CD14-positive monocyte (primary cell): ENCODE measurements at regions not wholly inside any gene's neighbourhood (a gene's known extent, or its start where the extent isn't known, plus 50 kb on each side); places are given as distances from the start of the nearest gene placed in this dataset.

Experiments
- DNase-seq, 3 donors: peaks; one replicate each; pipeline ENCODE4 v3.0.0-alpha.2; 2011 to 2022
- H2AFZ ChIP-seq: 2 replicates; pipeline ENCODE4 v1.6.0; 2012; ENCODE audit warnings: mild to moderate bottlenecking, low read depth, low read length, inconsistent platforms; ENCODE audit not compliant: insufficient read depth, poor library complexity, severe bottlenecking
- H3K27ac ChIP-seq, 2 donors: 1 replicate in 1 of 2; 2 replicates in 1 of 2; pipeline ENCODE4 v1.5.1; 2012 to 2013; ENCODE audit warnings: low read length in 2 of 2, control low read depth in 1 of 2, inconsistent platforms in 1 of 2, low read depth in 1 of 2, mild to moderate bottlenecking in 1 of 2
- H3K27me3 ChIP-seq, 2 donors: one replicate each; pipeline versions ENCODE4 v1.6.0 to v1.6.1; 2011 to 2013; ENCODE audit warnings: low read length in 2 of 2; ENCODE audit not compliant: control insufficient read depth in 2 of 2, insufficient read depth in 2 of 2
- H3K36me3 ChIP-seq, 2 donors: replicated peaks in 1 of 2; 1 replicate in 1 of 2; 2 replicates in 1 of 2; pipeline versions ENCODE4 v1.5.1 to v1.6.1; 2012 to 2013; ENCODE audit warnings: low read length in 2 of 2, control low read depth in 1 of 2, inconsistent platforms in 1 of 2, mild to moderate bottlenecking in 1 of 2; ENCODE audit not compliant: insufficient read depth in 2 of 2, control insufficient read depth in 1 of 2
- H3K4me1 ChIP-seq, 2 donors: 1 replicate in 1 of 2; 2 replicates in 1 of 2; pipeline versions ENCODE4 v1.5.1 to v1.6.1; 2012 to 2013; ENCODE audit warnings: low read length in 2 of 2, control low read depth in 1 of 2, inconsistent platforms in 1 of 2, mild to moderate bottlenecking in 1 of 2, moderate library complexity in 1 of 2; ENCODE audit not compliant: insufficient read depth in 2 of 2, control insufficient read depth in 1 of 2
- H3K4me2 ChIP-seq: replicated peaks from 2 replicates; pipeline ENCODE3; 2012; ENCODE audit warnings: low read length, moderate library complexity, mild to moderate bottlenecking; ENCODE audit not compliant: poor library complexity, severe bottlenecking; ENCODE audit errors: extremely low read depth
- H3K4me3 ChIP-seq, 3 experiments: fragments of 200-600 bp in 1 of 3; sonication (generic) in 1 of 3; replicated peaks in 1 of 3; 1 replicate in 2 of 3; 2 replicates in 1 of 3; pipeline ENCODE4 v1.5.1; 2011 to 2013; ENCODE audit warnings: low read length in 3 of 3, mild to moderate bottlenecking in 3 of 3, control low read depth in 2 of 3, low read depth in 2 of 3, inconsistent platforms in 1 of 3, moderate library complexity in 1 of 3
- H3K79me2 ChIP-seq: 2 replicates; pipeline ENCODE4 v1.6.0; 2012; ENCODE audit warnings: mild to moderate bottlenecking, control low read depth, inconsistent platforms, low read length, moderate library complexity; ENCODE audit not compliant: insufficient read depth
- H3K9ac ChIP-seq: 2 replicates; pipeline ENCODE4 v1.6.0; 2017; ENCODE audit warnings: low read length, mild to moderate bottlenecking; ENCODE audit not compliant: insufficient read depth, poor library complexity, severe bottlenecking
- H3K9me3 ChIP-seq, 2 donors: replicated peaks in 1 of 2; 1 replicate in 1 of 2; 2 replicates in 1 of 2; pipeline versions ENCODE4 v1.5.1 to v1.6.1; 2012 to 2013; ENCODE audit warnings: low read length in 2 of 2, control low read depth in 1 of 2; ENCODE audit not compliant: control insufficient read depth in 1 of 2, insufficient read depth in 1 of 2
- H4K20me1 ChIP-seq: 2 replicates; pipeline ENCODE4 v1.6.0; 2012; ENCODE audit warnings: mild to moderate bottlenecking, low read length, control low read depth, moderate library complexity; ENCODE audit not compliant: insufficient read depth
- H3K27ac Mint-ChIP-seq, 7 donors: one replicate each; pipeline ENCODE4 v1.8.0; 2020; ENCODE audit warnings: mild to moderate bottlenecking in 7 of 7, mixed read lengths in 7 of 7, moderate library complexity in 6 of 7, inconsistent platforms in 2 of 7
- H3K27me3 Mint-ChIP-seq, 3 donors: one replicate each; pipeline ENCODE4 v1.8.0; 2021 to 2022; ENCODE audit warnings: low read depth in 3 of 3, mild to moderate bottlenecking in 3 of 3, mixed read lengths in 3 of 3, moderate library complexity in 3 of 3, inconsistent platforms in 1 of 3
- H3K36me3 Mint-ChIP-seq, 2 donors: one replicate each; pipeline ENCODE4 v1.8.0; 2020; ENCODE audit warnings: mixed read lengths in 2 of 2, inconsistent platforms in 1 of 2, mild to moderate bottlenecking in 1 of 2
- H3K4me1 Mint-ChIP-seq: one replicate; pipeline ENCODE4 v1.8.0; 2020; ENCODE audit warnings: mild to moderate bottlenecking, mixed read lengths
- H3K4me3 Mint-ChIP-seq, 2 donors: one replicate each; pipeline ENCODE4 v1.8.0; 2020; ENCODE audit warnings: mild to moderate bottlenecking in 2 of 2, mixed read lengths in 2 of 2, moderate library complexity in 1 of 2
- H3K9me3 Mint-ChIP-seq, 7 donors: one replicate each; pipeline ENCODE4 v1.8.0; 2020 to 2022; ENCODE audit warnings: mixed read lengths in 7 of 7, mild to moderate bottlenecking in 6 of 7, moderate library complexity in 6 of 7, inconsistent platforms in 2 of 7
- CTCF ChIP-seq: fragments of 200-600 bp; IDR thresholded peaks from one replicate; pipeline ENCODE4 v1.8.0; 2022; ENCODE audit warnings: antibody characterized with exemption, mild to moderate bottlenecking
- WGBS: methylation state at CpG from one replicate; pipeline ENCODE4 v1.1.5; 2013; ENCODE audit warnings: missing lambda C conversion rate; ENCODE audit not compliant: insufficient coverage; 5-methylcytosine and 5-hydroxymethylcytosine counted together
- intact Hi-C, 2 donors: fragments of 100-400 bp; cut with micrococcal nuclease; formaldehyde crosslinking; loops; one replicate each; pipeline versions ENCODE4 v1.15.0 to v1.15.1; 2023

- peak overlapping the region in 1 of 7 donors; percentile 53 for H3K27ac Mint-ChIP-seq
- H3K4me2 ChIP-seq = no peak overlapping the region
- intact Hi-C loops = loop anchor here (10.0 kb wide), 2 partner anchors 102 to 562 kb away; no protein-coding TSS in a partner anchor
- no peak overlapping the region for H3K4me3 ChIP-seq
- no peaks in the 10 kb centered on the region for H4K20me1 ChIP-seq
- 100% methylated on average over 3 of the region's 5 CpGs for WGBS
- no peak overlapping the region for H3K27ac ChIP-seq
- H3K4me1 ChIP-seq = no peaks in the 10 kb centered on the region
- H3K4me3 Mint-ChIP-seq = no peak overlapping the region
- peaks cover 0 to 6% (median 0%) of the 10 kb centered on the region in 7 donors for H3K9me3 Mint-ChIP-seq
- TF ChIP-seq CTCF = no peak
- H3K9ac ChIP-seq = no peak overlapping the region
- H3K36me3 ChIP-seq = no peaks in the 10 kb centered on the region
- no peak for DNase-seq
- H3K4me1 Mint-ChIP-seq = peaks cover under 1% of the 10 kb centered on the region
- H3K27me3 ChIP-seq = peaks cover 2 to 8% of the 10 kb centered on the region in 2 donors
- no peaks in the 10 kb centered on the region for H3K9me3 ChIP-seq
- no peak overlapping the region for H2AFZ ChIP-seq
- H3K27me3 Mint-ChIP-seq = peaks cover 3 to 11% (median 7%) of the 10 kb centered on the region in 3 donors
- no peaks in the 10 kb centered on the region for H3K36me3 Mint-ChIP-seq
- no peaks in the 10 kb centered on the region for H3K79me2 ChIP-seq
These were observed 269.9 kb downstream of the SPRY1 start for GRCh38 chr4:123666486-123666885.

- Histone ChIP-seq H2AFZ (no peak overlapping the region), H3K36me3 (no peaks in the 10 kb centered on the region), H3K27me3 (peaks cover 2 to 8% of the 10 kb centered on the region in 2 donors), H3K9ac (no peak overlapping the region), H3K4me3 (no peak overlapping the region), H4K20me1 (no peaks in the 10 kb centered on the region), H3K27ac (no peak overlapping the region), H3K4me1 (no peaks in the 10 kb centered on the region), H3K4me2 (no peak overlapping the region), H3K9me3 (no peaks in the 10 kb centered on the region), H3K79me2 (no peaks in the 10 kb centered on the region)
- Mint-ChIP-seq H3K9me3 (peaks cover 0 to 6% (median 0%) of the 10 kb centered on the region in 7 donors), H3K27ac (no peak overlapping the region), H3K4me1 (peaks cover 6% of the 10 kb centered on the region), H3K36me3 (no peaks in the 10 kb centered on the region), H3K4me3 (no peak overlapping the region), H3K27me3 (peaks cover 3 to 12% (median 9%) of the 10 kb centered on the region in 3 donors)
- DNase-seq = no peak
- no CpG with 5 or more reads among the region's 6 CpGs for WGBS
- intact Hi-C loops = loop anchor here (10.0 kb wide), 2 partner anchors 103 to 563 kb away; no protein-coding TSS in a partner anchor
- TF ChIP-seq CTCF = no peak
These were observed 270.9 kb downstream of the SPRY1 start for GRCh38 chr4:123667496-123667895.
